CD14-positive monocyte (primary cell): ENCODE measurements at regions not wholly inside any gene's neighbourhood (a gene's known extent, or its start where the extent isn't known, plus 50 kb on each side); places are given as distances from the start of the nearest gene placed in this dataset.

Experiments used
- DNase-seq, 3 donors: peaks; one replicate each; pipeline ENCODE4 v3.0.0-alpha.2; 2011 to 2022
- H2AFZ ChIP-seq: 2 replicates; pipeline ENCODE4 v1.6.0; 2012; ENCODE audit warnings: mild to moderate bottlenecking, low read depth, low read length, inconsistent platforms; ENCODE audit not compliant: insufficient read depth, poor library complexity, severe bottlenecking
- H3K27ac ChIP-seq, 2 donors: 1 replicate in 1 of 2; 2 replicates in 1 of 2; pipeline ENCODE4 v1.5.1; 2012 to 2013; ENCODE audit warnings: low read length in 2 of 2, control low read depth in 1 of 2, inconsistent platforms in 1 of 2, low read depth in 1 of 2, mild to moderate bottlenecking in 1 of 2
- H3K27me3 ChIP-seq, 2 donors: one replicate each; pipeline versions ENCODE4 v1.6.0 to v1.6.1; 2011 to 2013; ENCODE audit warnings: low read length in 2 of 2; ENCODE audit not compliant: control insufficient read depth in 2 of 2, insufficient read depth in 2 of 2
- H3K36me3 ChIP-seq, 2 donors: replicated peaks in 1 of 2; 1 replicate in 1 of 2; 2 replicates in 1 of 2; pipeline versions ENCODE4 v1.5.1 to v1.6.1; 2012 to 2013; ENCODE audit warnings: low read length in 2 of 2, control low read depth in 1 of 2, inconsistent platforms in 1 of 2, mild to moderate bottlenecking in 1 of 2; ENCODE audit not compliant: insufficient read depth in 2 of 2, control insufficient read depth in 1 of 2
- H3K4me1 ChIP-seq, 2 donors: 1 replicate in 1 of 2; 2 replicates in 1 of 2; pipeline versions ENCODE4 v1.5.1 to v1.6.1; 2012 to 2013; ENCODE audit warnings: low read length in 2 of 2, control low read depth in 1 of 2, inconsistent platforms in 1 of 2, mild to moderate bottlenecking in 1 of 2, moderate library complexity in 1 of 2; ENCODE audit not compliant: insufficient read depth in 2 of 2, control insufficient read depth in 1 of 2
- H3K4me2 ChIP-seq: replicated peaks from 2 replicates; pipeline ENCODE3; 2012; ENCODE audit warnings: low read length, moderate library complexity, mild to moderate bottlenecking; ENCODE audit not compliant: poor library complexity, severe bottlenecking; ENCODE audit errors: extremely low read depth
- H3K4me3 ChIP-seq, 3 experiments: fragments of 200-600 bp in 1 of 3; sonication (generic) in 1 of 3; replicated peaks in 1 of 3; 1 replicate in 2 of 3; 2 replicates in 1 of 3; pipeline ENCODE4 v1.5.1; 2011 to 2013; ENCODE audit warnings: low read length in 3 of 3, mild to moderate bottlenecking in 3 of 3, control low read depth in 2 of 3, low read depth in 2 of 3, inconsistent platforms in 1 of 3, moderate library complexity in 1 of 3
- H3K79me2 ChIP-seq: 2 replicates; pipeline ENCODE4 v1.6.0; 2012; ENCODE audit warnings: mild to moderate bottlenecking, control low read depth, inconsistent platforms, low read length, moderate library complexity; ENCODE audit not compliant: insufficient read depth
- H3K9ac ChIP-seq: 2 replicates; pipeline ENCODE4 v1.6.0; 2017; ENCODE audit warnings: low read length, mild to moderate bottlenecking; ENCODE audit not compliant: insufficient read depth, poor library complexity, severe bottlenecking
- H3K9me3 ChIP-seq, 2 donors: replicated peaks in 1 of 2; 1 replicate in 1 of 2; 2 replicates in 1 of 2; pipeline versions ENCODE4 v1.5.1 to v1.6.1; 2012 to 2013; ENCODE audit warnings: low read length in 2 of 2, control low read depth in 1 of 2; ENCODE audit not compliant: control insufficient read depth in 1 of 2, insufficient read depth in 1 of 2
- H4K20me1 ChIP-seq: 2 replicates; pipeline ENCODE4 v1.6.0; 2012; ENCODE audit warnings: mild to moderate bottlenecking, low read length, control low read depth, moderate library complexity; ENCODE audit not compliant: insufficient read depth
- H3K27ac Mint-ChIP-seq, 7 donors: one replicate each; pipeline ENCODE4 v1.8.0; 2020; ENCODE audit warnings: mild to moderate bottlenecking in 7 of 7, mixed read lengths in 7 of 7, moderate library complexity in 6 of 7, inconsistent platforms in 2 of 7
- H3K27me3 Mint-ChIP-seq, 3 donors: one replicate each; pipeline ENCODE4 v1.8.0; 2021 to 2022; ENCODE audit warnings: low read depth in 3 of 3, mild to moderate bottlenecking in 3 of 3, mixed read lengths in 3 of 3, moderate library complexity in 3 of 3, inconsistent platforms in 1 of 3
- H3K36me3 Mint-ChIP-seq, 2 donors: one replicate each; pipeline ENCODE4 v1.8.0; 2020; ENCODE audit warnings: mixed read lengths in 2 of 2, inconsistent platforms in 1 of 2, mild to moderate bottlenecking in 1 of 2
- H3K4me1 Mint-ChIP-seq: one replicate; pipeline ENCODE4 v1.8.0; 2020; ENCODE audit warnings: mild to moderate bottlenecking, mixed read lengths
- H3K4me3 Mint-ChIP-seq, 2 donors: one replicate each; pipeline ENCODE4 v1.8.0; 2020; ENCODE audit warnings: mild to moderate bottlenecking in 2 of 2, mixed read lengths in 2 of 2, moderate library complexity in 1 of 2
- H3K9me3 Mint-ChIP-seq, 7 donors: one replicate each; pipeline ENCODE4 v1.8.0; 2020 to 2022; ENCODE audit warnings: mixed read lengths in 7 of 7, mild to moderate bottlenecking in 6 of 7, moderate library complexity in 6 of 7, inconsistent platforms in 2 of 7
- CTCF ChIP-seq: fragments of 200-600 bp; IDR thresholded peaks from one replicate; pipeline ENCODE4 v1.8.0; 2022; ENCODE audit warnings: antibody characterized with exemption, mild to moderate bottlenecking
- WGBS: methylation state at CpG from one replicate; pipeline ENCODE4 v1.1.5; 2013; ENCODE audit warnings: missing lambda C conversion rate; ENCODE audit not compliant: insufficient coverage; 5-methylcytosine and 5-hydroxymethylcytosine counted together
- intact Hi-C, 2 donors: fragments of 100-400 bp; cut with micrococcal nuclease; formaldehyde crosslinking; loops; one replicate each; pipeline versions ENCODE4 v1.15.0 to v1.15.1; 2023

- H3K79me2 ChIP-seq = no peaks in the 10 kb centered on the region
- H4K20me1 ChIP-seq = no peaks in the 10 kb centered on the region
- no peaks in the 10 kb centered on the region for H3K27me3 ChIP-seq
- H3K9me3 ChIP-seq = peaks cover 11 to 16% of the 10 kb centered on the region in 2 donors
- H3K27ac ChIP-seq = no peak overlapping the region
- no peak for TF ChIP-seq CTCF
- H3K4me1 Mint-ChIP-seq = no peaks in the 10 kb centered on the region
- no peak overlapping the region for H3K4me2 ChIP-seq
- no peaks in the 10 kb centered on the region for H3K4me1 ChIP-seq
- H3K9me3 Mint-ChIP-seq = peaks cover 4 to 18% (median 6%) of the 10 kb centered on the region in 7 donors
- H3K27me3 Mint-ChIP-seq = peaks cover 0 to 2% (median 0%) of the 10 kb centered on the region in 3 donors
- H3K4me3 Mint-ChIP-seq = no peak overlapping the region
- no peak overlapping the region for H3K27ac Mint-ChIP-seq
- H3K9ac ChIP-seq = no peak overlapping the region
- H3K36me3 Mint-ChIP-seq = no peaks in the 10 kb centered on the region
- no peaks in the 10 kb centered on the region for H3K36me3 ChIP-seq
- H2AFZ ChIP-seq = no peak overlapping the region
- WGBS = 100% methylated on average over 1 of the region's 4 CpGs
- intact Hi-C loops = no loop called here
- no peak overlapping the region for H3K4me3 ChIP-seq
- no peak for DNase-seq
Observed at GRCh38 chr7:84941936-84942335, 244.9 kb downstream of the SEMA3D start.

GRCh38 chr7:84941291-84941690, 245.6 kb downstream of the SEMA3D start:
- Mint-ChIP-seq H3K4me1 (no peaks in the 10 kb centered on the region), H3K4me3 (no peak overlapping the region), H3K27ac (no peak overlapping the region), H3K36me3 (no peaks in the 10 kb centered on the region), H3K27me3 (peaks cover 0 to 2% (median 0%) of the 10 kb centered on the region in 3 donors), H3K9me3 (peaks cover 4 to 17% (median 6%) of the 10 kb centered on the region in 7 donors)
- WGBS = no CpG with 5 or more reads among the region's 1 CpG
- intact Hi-C loops = no loop called here
- H3K36me3 ChIP-seq = no peaks in the 10 kb centered on the region
- DNase-seq = no peak
- peaks cover 11 to 16% of the 10 kb centered on the region in 2 donors for H3K9me3 ChIP-seq
- no peak overlapping the region for H3K27ac ChIP-seq
- no peak overlapping the region for H2AFZ ChIP-seq
- no peaks in the 10 kb centered on the region for H4K20me1 ChIP-seq
- no peaks in the 10 kb centered on the region for H3K27me3 ChIP-seq
- no peak for TF ChIP-seq CTCF
- no peak overlapping the region for H3K9ac ChIP-seq
- no peak overlapping the region for H3K4me2 ChIP-seq
- H3K4me1 ChIP-seq = no peaks in the 10 kb centered on the region
- no peaks in the 10 kb centered on the region for H3K79me2 ChIP-seq
- H3K4me3 ChIP-seq = no peak overlapping the region
